ENCODE measurements at regions not wholly inside any gene's neighbourhood (a gene's known extent, or its start where the extent isn't known, plus 50 kb on each side); places are given as distances from the start of the nearest gene placed in this dataset.
"Not testable (repeated sequence)": the region's sequence is repeated elsewhere in the genome, so short reads cannot be mapped to it uniquely, and the experiment has no call there.

GRCh38 chr1:146641534-146641933, 296.6 kb upstream of the NBPF12 start:
- H3K4me3 Mint-ChIP-seq; H3K27me3 Mint-ChIP-seq; H3K27ac Mint-ChIP-seq; H3K36me3 Mint-ChIP-seq (ENCODE audit: low read depth); H3K9me3 Mint-ChIP-seq; intact Hi-C loops (cut with micrococcal nuclease); DNase-seq; H3K4me1 Mint-ChIP-seq: not testable (repeated sequence)

DNA sequence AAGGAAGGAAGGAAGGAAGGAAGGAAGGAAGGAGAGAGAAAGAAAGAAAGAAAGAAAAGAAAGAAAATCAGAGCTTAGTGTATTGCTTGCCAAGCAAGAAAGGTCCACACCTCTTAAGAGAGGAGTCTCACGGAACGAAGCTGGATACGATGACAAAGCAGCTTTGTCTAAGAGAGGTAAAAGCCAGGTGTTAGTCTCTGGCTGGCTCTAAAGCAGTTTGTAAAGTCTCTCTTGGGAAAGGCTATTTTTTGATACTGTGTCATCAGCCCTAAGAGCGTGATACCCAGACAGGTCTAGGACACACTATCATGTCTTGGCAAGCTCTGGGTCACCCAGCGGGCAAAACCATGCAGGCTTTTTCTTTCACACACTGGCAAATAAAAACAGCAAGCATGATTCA, 297.5 kb upstream of the NBPF12 start:
- H3K4me3 Mint-ChIP-seq; DNase-seq; H3K9me3 Mint-ChIP-seq; H3K36me3 Mint-ChIP-seq (ENCODE audit: low read depth); intact Hi-C loops (cut with micrococcal nuclease); H3K4me1 Mint-ChIP-seq; H3K27me3 Mint-ChIP-seq; H3K27ac Mint-ChIP-seq: not testable (repeated sequence)

- H3K4me3 Mint-ChIP-seq; H3K27ac Mint-ChIP-seq; intact Hi-C loops (cut with micrococcal nuclease); H3K27me3 Mint-ChIP-seq; H3K4me1 Mint-ChIP-seq; H3K36me3 Mint-ChIP-seq (ENCODE audit: low read depth); DNase-seq; H3K9me3 Mint-ChIP-seq: not testable (repeated sequence)
These were observed 307.8 kb upstream of the NBPF12 start for GRCh38 chr1:146630302-146630701.

DNA sequence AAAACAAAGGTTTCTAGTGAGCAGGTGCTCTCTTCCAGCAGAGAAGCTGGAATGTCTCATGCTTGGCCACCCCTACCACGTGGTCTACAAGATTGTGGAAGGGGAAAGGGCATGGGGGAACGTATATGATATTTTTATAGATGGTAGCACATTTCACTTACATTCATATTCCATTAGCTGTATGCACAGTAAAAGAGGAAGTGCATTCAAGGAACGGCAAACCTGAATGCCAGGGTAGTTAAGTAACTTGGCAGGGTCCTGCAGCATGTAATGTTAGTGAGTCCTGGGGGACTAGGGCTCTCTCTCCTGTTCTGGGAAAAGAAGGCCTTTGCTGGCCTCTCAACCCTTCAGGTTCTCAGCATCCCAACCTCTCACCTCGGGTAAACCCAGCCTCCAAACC, 319.5 kb upstream of the NBPF12 start:
- H3K27ac Mint-ChIP-seq; H3K4me1 Mint-ChIP-seq; DNase-seq; H3K36me3 Mint-ChIP-seq (ENCODE audit: low read depth); H3K9me3 Mint-ChIP-seq; H3K27me3 Mint-ChIP-seq; H3K4me3 Mint-ChIP-seq; intact Hi-C loops (cut with micrococcal nuclease): not testable (repeated sequence)

- DNase-seq; H3K4me1 Mint-ChIP-seq; H3K9me3 Mint-ChIP-seq; H3K27ac Mint-ChIP-seq; H3K4me3 Mint-ChIP-seq; H3K27me3 Mint-ChIP-seq; intact Hi-C loops (cut with micrococcal nuclease); H3K36me3 Mint-ChIP-seq (ENCODE audit: low read depth): not testable (repeated sequence)
These were observed 333.4 kb upstream of the NBPF12 start for GRCh38 chr1:146604681-146605080.

GRCh38 chr1:146600720-146601307, 337.3 kb upstream of the NBPF12 start:
- intact Hi-C loops (cut with micrococcal nuclease); H3K36me3 Mint-ChIP-seq (ENCODE audit: low read depth); H3K4me1 Mint-ChIP-seq; H3K27ac Mint-ChIP-seq; H3K9me3 Mint-ChIP-seq; DNase-seq; H3K27me3 Mint-ChIP-seq; H3K4me3 Mint-ChIP-seq: not testable (repeated sequence)

GRCh38 chr1:146599906-146600305, 338.2 kb upstream of the NBPF12 start:
- H3K27me3 Mint-ChIP-seq; H3K4me1 Mint-ChIP-seq; H3K27ac Mint-ChIP-seq; intact Hi-C loops (cut with micrococcal nuclease); H3K36me3 Mint-ChIP-seq (ENCODE audit: low read depth); H3K9me3 Mint-ChIP-seq; DNase-seq; H3K4me3 Mint-ChIP-seq: not testable (repeated sequence)

- H3K4me3 Mint-ChIP-seq; intact Hi-C loops (cut with micrococcal nuclease); H3K36me3 Mint-ChIP-seq (ENCODE audit: low read depth); H3K27ac Mint-ChIP-seq; DNase-seq; H3K27me3 Mint-ChIP-seq; H3K9me3 Mint-ChIP-seq; H3K4me1 Mint-ChIP-seq: not testable (repeated sequence)
These were observed 352.4 kb upstream of the NOTCH2NLA start for GRCh38 chr1:146581229-146581628.

DNA sequence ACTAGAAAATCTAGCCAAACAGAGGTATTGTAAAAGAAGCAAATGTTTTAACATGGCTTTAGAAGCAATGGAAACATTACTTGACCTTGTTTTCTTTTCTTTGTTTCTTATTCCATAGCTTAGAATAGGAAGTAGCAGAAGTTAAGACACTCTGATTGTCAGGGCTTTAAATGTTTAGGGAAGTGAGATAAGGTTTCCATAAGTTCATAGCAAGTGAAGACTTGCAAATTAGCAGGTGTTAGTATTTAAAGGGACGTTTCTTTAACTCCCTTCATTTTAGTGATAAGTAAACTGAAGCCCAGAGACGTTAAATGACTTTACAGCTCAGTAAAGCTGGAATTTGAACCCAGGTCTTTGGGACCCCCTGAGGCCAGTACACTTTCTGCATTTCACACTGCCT, 338.7 kb upstream of the NOTCH2NLA start:
- intact Hi-C loops (cut with micrococcal nuclease); H3K9me3 Mint-ChIP-seq; H3K4me3 Mint-ChIP-seq; H3K27ac Mint-ChIP-seq; H3K27me3 Mint-ChIP-seq; H3K4me1 Mint-ChIP-seq; DNase-seq; H3K36me3 Mint-ChIP-seq (ENCODE audit: low read depth): not testable (repeated sequence)

DNA sequence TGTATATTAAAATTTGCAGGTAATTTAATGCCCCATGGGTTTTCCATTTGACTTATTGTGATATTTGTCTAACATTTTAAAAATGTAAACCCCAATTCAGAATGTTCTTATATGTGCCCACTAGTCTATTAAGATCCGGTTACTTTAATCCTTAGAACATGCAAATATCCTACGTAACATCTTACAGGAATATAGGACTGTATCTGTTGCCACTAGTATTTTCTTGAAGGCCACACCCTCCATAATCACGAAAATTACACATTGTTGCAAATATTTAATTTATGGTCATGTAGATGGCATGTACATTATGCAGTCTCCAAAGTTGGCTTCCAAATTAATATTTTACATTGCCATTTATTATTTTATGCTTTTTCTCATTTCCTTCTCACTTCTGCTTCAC, 329.2 kb upstream of the NOTCH2NLA start:
- H3K4me3 Mint-ChIP-seq; H3K4me1 Mint-ChIP-seq; H3K36me3 Mint-ChIP-seq (ENCODE audit: low read depth); H3K27me3 Mint-ChIP-seq; H3K9me3 Mint-ChIP-seq; DNase-seq; H3K27ac Mint-ChIP-seq; intact Hi-C loops (cut with micrococcal nuclease): not testable (repeated sequence)

DNA sequence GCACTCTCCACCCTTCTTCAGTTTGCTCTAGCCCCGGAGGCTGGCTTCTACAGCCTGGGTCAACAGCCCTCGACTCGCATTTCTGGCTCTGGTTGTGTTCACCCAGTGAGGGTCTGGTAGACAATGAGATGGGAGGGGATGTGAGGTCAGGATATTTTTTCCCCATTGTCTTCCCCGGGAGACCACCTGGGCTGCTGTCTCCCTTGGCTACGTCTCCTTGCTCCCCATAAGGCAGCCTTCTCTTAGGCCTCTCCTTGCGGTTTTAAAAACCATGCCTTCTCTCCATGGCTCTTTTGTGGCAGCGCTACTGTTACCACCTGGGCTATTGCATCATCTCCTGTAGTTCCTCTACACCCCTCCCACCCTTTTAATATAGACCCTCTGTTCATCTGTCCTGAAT, 327.6 kb upstream of the NOTCH2NLA start:
- H3K4me3 Mint-ChIP-seq; H3K9me3 Mint-ChIP-seq; intact Hi-C loops (cut with micrococcal nuclease): not testable (repeated sequence)

GRCh38 chr1:146552414-146552813, 323.6 kb upstream of the NOTCH2NLA start:
- H3K27ac Mint-ChIP-seq; H3K36me3 Mint-ChIP-seq (ENCODE audit: low read depth); H3K4me1 Mint-ChIP-seq; H3K4me3 Mint-ChIP-seq; H3K27me3 Mint-ChIP-seq; intact Hi-C loops (cut with micrococcal nuclease); DNase-seq; H3K9me3 Mint-ChIP-seq: not testable (repeated sequence)

More for the DNA sequence above, 327.6 kb upstream of the NOTCH2NLA start:
- DNase-seq; H3K27me3 Mint-ChIP-seq; H3K4me1 Mint-ChIP-seq; H3K36me3 Mint-ChIP-seq (ENCODE audit: low read depth); H3K27ac Mint-ChIP-seq: not testable (repeated sequence)

DNA sequence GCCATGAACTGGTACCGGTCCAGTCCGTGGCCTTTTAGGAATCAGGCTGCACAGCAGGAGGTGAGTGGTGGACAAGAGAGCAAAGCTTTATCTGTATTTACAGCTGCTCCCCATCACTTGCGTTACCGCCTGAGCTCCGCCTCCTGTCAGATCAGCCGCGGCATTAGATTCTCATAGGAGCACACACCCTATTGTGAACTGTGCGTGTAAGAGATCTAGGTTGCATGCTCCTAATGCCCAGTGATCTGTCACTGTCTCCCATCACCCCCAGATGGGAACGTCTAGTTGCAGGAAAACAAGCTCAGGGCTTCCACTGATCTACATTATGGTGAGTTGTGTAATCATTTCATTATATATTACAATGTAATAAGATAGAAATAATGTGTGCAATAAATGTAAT, 319.9 kb upstream of the NOTCH2NLA start:
- H3K9me3 Mint-ChIP-seq; H3K27me3 Mint-ChIP-seq; H3K4me1 Mint-ChIP-seq; H3K27ac Mint-ChIP-seq; DNase-seq; H3K4me3 Mint-ChIP-seq; H3K36me3 Mint-ChIP-seq (ENCODE audit: low read depth); intact Hi-C loops (cut with micrococcal nuclease): not testable (repeated sequence)

DNA sequence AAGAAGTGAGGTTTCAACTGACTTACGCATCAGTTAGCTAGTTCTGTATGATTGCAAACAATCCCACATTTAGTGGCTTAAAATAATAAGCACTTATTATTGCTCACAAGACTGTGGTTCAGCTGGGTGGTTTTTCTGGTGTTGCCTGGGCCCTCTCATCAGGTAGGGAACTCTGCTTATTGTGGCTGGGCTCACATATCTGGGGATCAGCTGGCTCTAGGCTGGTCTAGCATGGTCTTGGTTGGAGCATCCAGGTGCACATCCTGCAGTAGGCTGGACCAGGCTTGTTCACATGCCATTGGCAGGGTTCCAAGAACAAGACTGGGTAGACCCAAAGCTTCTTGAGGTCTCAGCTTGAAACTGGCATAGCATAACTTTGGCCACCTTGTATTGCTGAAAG, 317.4 kb upstream of the NOTCH2NLA start:
- intact Hi-C loops (cut with micrococcal nuclease); H3K27ac Mint-ChIP-seq; H3K4me3 Mint-ChIP-seq; H3K27me3 Mint-ChIP-seq; H3K36me3 Mint-ChIP-seq (ENCODE audit: low read depth); DNase-seq; H3K4me1 Mint-ChIP-seq; H3K9me3 Mint-ChIP-seq: not testable (repeated sequence)

- H3K9me3 Mint-ChIP-seq; H3K27ac Mint-ChIP-seq; DNase-seq; H3K36me3 Mint-ChIP-seq (ENCODE audit: low read depth); intact Hi-C loops (cut with micrococcal nuclease); H3K4me1 Mint-ChIP-seq; H3K27me3 Mint-ChIP-seq; H3K4me3 Mint-ChIP-seq: not testable (repeated sequence)
These were observed 309.1 kb upstream of the NOTCH2NLA start for GRCh38 chr1:146537775-146538373.
